GM19025 (cell line): ENCODE measurements at regions not wholly inside any gene's neighbourhood (a gene's known extent, or its start where the extent isn't known, plus 50 kb on each side); places are given as distances from the start of the nearest gene placed in this dataset.

ENCODE experiments used
- ATAC-seq: cut with Tn5 transposase; IDR thresholded peaks from one replicate; pipeline ENCODE4 v1.9.1; 2021; ENCODE audit warnings: mild to moderate bottlenecking, low read depth, moderate library complexity; ENCODE audit not compliant: unreplicated experiment

- ATAC-seq = no peak
These were observed 214.5 kb downstream of the NAF1 start for GRCh38 chr4:162952232-162952631.

- no peak for ATAC-seq
These were observed 221.0 kb downstream of the NAF1 start for GRCh38 chr4:162945713-162946112.

- ATAC-seq = no peak
These were observed 223.4 kb downstream of the NAF1 start for GRCh38 chr4:162943263-162943662.

- ATAC-seq = no peak
These were observed 227.8 kb downstream of the NAF1 start for GRCh38 chr4:162938738-162939485.

- ATAC-seq = no peak
These were observed 231.5 kb downstream of the NAF1 start for GRCh38 chr4:162935214-162935613.

- ATAC-seq = no peak
These were observed 235.4 kb downstream of the NAF1 start for GRCh38 chr4:162931286-162931685.

GRCh38 chr4:162921178-162921785, 245.4 kb downstream of the NAF1 start:
- ATAC-seq = no peak

GRCh38 chr4:162920649-162921048, 246.0 kb downstream of the NAF1 start:
- ATAC-seq = no peak

GRCh38 chr4:162912482-162912881, 254.2 kb downstream of the NAF1 start:
- no peak for ATAC-seq

- ATAC-seq = no peak
These were observed 255.3 kb downstream of the NAF1 start for GRCh38 chr4:162911349-162911748.

GRCh38 chr4:162909952-162910351, 256.7 kb downstream of the NAF1 start:
- ATAC-seq = no peak

- ATAC-seq = no peak
These were observed 272.3 kb downstream of the NAF1 start for GRCh38 chr4:162894387-162894786.

GRCh38 chr4:162891788-162892707, 274.6 kb downstream of the NAF1 start:
- peak; percentile 97 for ATAC-seq

GRCh38 chr4:162878096-162878495, 288.6 kb downstream of the NAF1 start:
- no peak for ATAC-seq

GRCh38 chr4:162874748-162875147, 291.9 kb downstream of the NAF1 start:
- no peak for ATAC-seq

GRCh38 chr4:162871990-162872389, 294.7 kb downstream of the NAF1 start:
- no peak for ATAC-seq

GRCh38 chr4:162869157-162869556, 297.5 kb downstream of the NAF1 start:
- no peak for ATAC-seq

- ATAC-seq = no peak
These were observed 300.1 kb downstream of the NAF1 start for GRCh38 chr4:162866565-162866964.

- ATAC-seq = no peak
These were observed 301.6 kb downstream of the NAF1 start for GRCh38 chr4:162865102-162865501.

- ATAC-seq = no peak
These were observed 312.9 kb downstream of the NAF1 start for GRCh38 chr4:162853788-162854187.

GRCh38 chr4:162852642-162853041, 314.0 kb downstream of the NAF1 start:
- no peak for ATAC-seq
